Activated naive CD4-positive, alpha-beta T cell treated with anti-CD3 and anti-CD28 coated beads for 36 hours (primary cell): ENCODE measurements at regions not wholly inside any gene's neighbourhood (a gene's known extent, or its start where the extent isn't known, plus 50 kb on each side); places are given as distances from the start of the nearest gene placed in this dataset.

Experiments
- CTCF ChIA-PET: fragments of 350-600 bp; sonication (Branson Sonifier 250); formaldehyde crosslinking; loops from one replicate; lab custom pipeline; 2021; ENCODE audit warnings: antibody characterized with exemption; lab: Charles Lee
- DNase-seq: peaks from one replicate; pipeline ENCODE4 v3.0.0-alpha.2; 2020
- H3K27ac Mint-ChIP-seq: one replicate; pipeline ENCODE4 v1.8.0; 2021; ENCODE audit warnings: mild to moderate bottlenecking, mixed read lengths
- H3K27me3 Mint-ChIP-seq: one replicate; pipeline ENCODE4 v1.8.0; 2021; ENCODE audit warnings: low read depth, mixed read lengths
- H3K36me3 Mint-ChIP-seq: one replicate; pipeline ENCODE4 v1.8.0; 2021; ENCODE audit warnings: low read depth, mixed read lengths
- H3K4me1 Mint-ChIP-seq: one replicate; pipeline ENCODE4 v1.8.0; 2021; ENCODE audit warnings: low read depth, mixed read lengths
- H3K4me3 Mint-ChIP-seq: one replicate; pipeline ENCODE4 v1.8.0; 2021; ENCODE audit warnings: mild to moderate bottlenecking, moderate library complexity, mixed read lengths
- H3K9me3 Mint-ChIP-seq: one replicate; pipeline ENCODE4 v1.8.0; 2021; ENCODE audit warnings: mixed read lengths
- intact Hi-C: fragments of 100-400 bp; cut with micrococcal nuclease; formaldehyde crosslinking; loops from one replicate; pipeline ENCODE4 v1.15.1; 2023

- H3K9me3 Mint-ChIP-seq, result peaks cover 5% of the 10 kb centered on the region
- no peak overlapping the region for H3K27ac Mint-ChIP-seq
- CTCF ChIA-PET, result no interaction called here
- no peak for DNase-seq
- H3K4me1 Mint-ChIP-seq, result no peaks in the 10 kb centered on the region
- no peaks in the 10 kb centered on the region for H3K27me3 Mint-ChIP-seq
- intact Hi-C loops, result no loop called here
- no peaks in the 10 kb centered on the region for H3K36me3 Mint-ChIP-seq
- H3K4me3 Mint-ChIP-seq, result no peak overlapping the region
Measured at GRCh38 chr9:103068753-103069152, 73.6 kb downstream of the CYLC2 start.

GRCh38 chr9:103078581-103078980 lies 83.4 kb downstream of the CYLC2 start:
- H3K27me3 Mint-ChIP-seq, result no peaks in the 10 kb centered on the region
- DNase-seq, result no peak
- H3K36me3 Mint-ChIP-seq, result no peaks in the 10 kb centered on the region
- H3K9me3 Mint-ChIP-seq, result peaks cover 4% of the 10 kb centered on the region
- intact Hi-C loops, result no loop called here
- no peak overlapping the region for H3K4me3 Mint-ChIP-seq
- H3K27ac Mint-ChIP-seq, result no peak overlapping the region
- H3K4me1 Mint-ChIP-seq, result no peaks in the 10 kb centered on the region
- CTCF ChIA-PET, result no interaction called here

- CTCF ChIA-PET, result interaction anchor here (0.7 kb wide), 1 partner anchor 81 kb away, joined by 4 read pairs; no protein-coding TSS in a partner anchor
- no peaks in the 10 kb centered on the region for H3K36me3 Mint-ChIP-seq
- H3K4me1 Mint-ChIP-seq, result no peaks in the 10 kb centered on the region
- no peak overlapping the region for H3K4me3 Mint-ChIP-seq
- H3K9me3 Mint-ChIP-seq, result no peaks in the 10 kb centered on the region
- DNase-seq, result no peak
- H3K27me3 Mint-ChIP-seq, result no peaks in the 10 kb centered on the region
- intact Hi-C loops, result no loop called here
- no peak overlapping the region for H3K27ac Mint-ChIP-seq
Measured at GRCh38 chr9:103082494-103082893, 87.4 kb downstream of the CYLC2 start.

GRCh38 chr9:103089357-103089756 lies 94.2 kb downstream of the CYLC2 start:
- intact Hi-C loops, result no loop called here
- CTCF ChIA-PET, result no interaction called here
- Mint-ChIP-seq H3K4me3 (no peak overlapping the region), H3K27ac (no peak overlapping the region), H3K9me3 (no peaks in the 10 kb centered on the region), H3K36me3 (no peaks in the 10 kb centered on the region), H3K4me1 (no peaks in the 10 kb centered on the region), H3K27me3 (no peaks in the 10 kb centered on the region)
- DNase-seq, result no peak

- Mint-ChIP-seq H3K27me3 (no peaks in the 10 kb centered on the region), H3K36me3 (no peaks in the 10 kb centered on the region), H3K9me3 (peaks cover 3% of the 10 kb centered on the region), H3K4me3 (no peak overlapping the region), H3K27ac (no peak overlapping the region), H3K4me1 (no peaks in the 10 kb centered on the region)
- no peak for DNase-seq
- intact Hi-C loops, result no loop called here
- CTCF ChIA-PET, result no interaction called here
Measured at GRCh38 chr9:103104101-103104500, 109.0 kb downstream of the CYLC2 start.

GRCh38 chr9:103116246-103116645 lies 121.1 kb downstream of the CYLC2 start:
- no peak for DNase-seq
- Mint-ChIP-seq H3K27me3 (no peaks in the 10 kb centered on the region), H3K9me3 (no peaks in the 10 kb centered on the region), H3K36me3 (no peaks in the 10 kb centered on the region), H3K27ac (no peak overlapping the region), H3K4me1 (no peaks in the 10 kb centered on the region), H3K4me3 (no peak overlapping the region)
- CTCF ChIA-PET, result no interaction called here
- intact Hi-C loops, result no loop called here

- intact Hi-C loops, result no loop called here
- no peak overlapping the region for H3K4me3 Mint-ChIP-seq
- DNase-seq, result no peak
- CTCF ChIA-PET, result no interaction called here
- H3K9me3 Mint-ChIP-seq, result peaks cover 4% of the 10 kb centered on the region
- H3K4me1 Mint-ChIP-seq, result no peaks in the 10 kb centered on the region
- H3K27ac Mint-ChIP-seq, result no peak overlapping the region
- H3K27me3 Mint-ChIP-seq, result no peaks in the 10 kb centered on the region
- peaks cover 1% of the 10 kb centered on the region for H3K36me3 Mint-ChIP-seq
Measured at GRCh38 chr9:103126494-103126893, 131.4 kb downstream of the CYLC2 start.

GRCh38 chr9:103139891-103140290 lies 144.8 kb downstream of the CYLC2 start:
- intact Hi-C loops, result no loop called here
- no peaks in the 10 kb centered on the region for H3K9me3 Mint-ChIP-seq

GRCh38 chr9:103152473-103152872 lies 157.3 kb downstream of the CYLC2 start:
- DNase-seq, result no peak
- Mint-ChIP-seq H3K4me3 (no peak overlapping the region), H3K4me1 (no peaks in the 10 kb centered on the region), H3K27me3 (no peaks in the 10 kb centered on the region), H3K9me3 (peaks cover 10% of the 10 kb centered on the region), H3K27ac (no peak overlapping the region), H3K36me3 (no peaks in the 10 kb centered on the region)
- CTCF ChIA-PET, result no interaction called here
- intact Hi-C loops, result no loop called here

More at GRCh38 chr9:103139891-103140290, 144.8 kb downstream of the CYLC2 start:
- Mint-ChIP-seq H3K4me1 (no peaks in the 10 kb centered on the region), H3K36me3 (no peaks in the 10 kb centered on the region), H3K27me3 (no peaks in the 10 kb centered on the region), H3K27ac (no peak overlapping the region), H3K4me3 (no peak overlapping the region)
- no peak for DNase-seq
- CTCF ChIA-PET, result no interaction called here

GRCh38 chr9:103167530-103167929 lies 172.4 kb downstream of the CYLC2 start:
- CTCF ChIA-PET, result no interaction called here
- no peaks in the 10 kb centered on the region for H3K27me3 Mint-ChIP-seq
- no peaks in the 10 kb centered on the region for H3K4me1 Mint-ChIP-seq
- DNase-seq, result no peak
- intact Hi-C loops, result no loop called here
- H3K4me3 Mint-ChIP-seq, result no peak overlapping the region
- peaks cover 19% of the 10 kb centered on the region for H3K9me3 Mint-ChIP-seq
- no peaks in the 10 kb centered on the region for H3K36me3 Mint-ChIP-seq
- H3K27ac Mint-ChIP-seq, result no peak overlapping the region

GRCh38 chr9:103168254-103168653 lies 173.1 kb downstream of the CYLC2 start:
- Mint-ChIP-seq H3K9me3 (peaks cover 19% of the 10 kb centered on the region), H3K4me3 (no peak overlapping the region), H3K36me3 (no peaks in the 10 kb centered on the region), H3K4me1 (no peaks in the 10 kb centered on the region), H3K27ac (no peak overlapping the region), H3K27me3 (no peaks in the 10 kb centered on the region)
- DNase-seq, result no peak
- intact Hi-C loops, result no loop called here
- CTCF ChIA-PET, result no interaction called here

- Mint-ChIP-seq H3K27ac (no peak overlapping the region), H3K27me3 (no peaks in the 10 kb centered on the region), H3K9me3 (peaks cover 19% of the 10 kb centered on the region), H3K36me3 (no peaks in the 10 kb centered on the region), H3K4me3 (no peak overlapping the region), H3K4me1 (no peaks in the 10 kb centered on the region)
- intact Hi-C loops, result no loop called here
- CTCF ChIA-PET, result no interaction called here
- DNase-seq, result no peak
Measured at GRCh38 chr9:103169798-103170197, 174.7 kb downstream of the CYLC2 start.

GRCh38 chr9:103183701-103184171 lies 188.6 kb downstream of the CYLC2 start:
- intact Hi-C loops, result no loop called here
- H3K27ac Mint-ChIP-seq, result no peak overlapping the region
- DNase-seq, result no peak
- no peaks in the 10 kb centered on the region for H3K36me3 Mint-ChIP-seq
- H3K27me3 Mint-ChIP-seq, result no peaks in the 10 kb centered on the region
- CTCF ChIA-PET, result no interaction called here
- H3K4me3 Mint-ChIP-seq, result no peak overlapping the region
- H3K4me1 Mint-ChIP-seq, result no peaks in the 10 kb centered on the region
- peaks cover 3% of the 10 kb centered on the region for H3K9me3 Mint-ChIP-seq

- Mint-ChIP-seq H3K36me3 (no peaks in the 10 kb centered on the region), H3K9me3 (peaks cover 3% of the 10 kb centered on the region), H3K4me1 (no peaks in the 10 kb centered on the region), H3K27ac (no peak overlapping the region), H3K27me3 (no peaks in the 10 kb centered on the region), H3K4me3 (no peak overlapping the region)
- intact Hi-C loops, result no loop called here
- no peak for DNase-seq
- CTCF ChIA-PET, result no interaction called here
Measured at GRCh38 chr9:103186959-103187358, 191.8 kb downstream of the CYLC2 start.
